ENCODE measurements at regions not wholly inside any gene's neighbourhood (a gene's known extent, or its start where the extent isn't known, plus 50 kb on each side); places are given as distances from the start of the nearest gene placed in this dataset.

GRCh38 chr2:71989671-71990070 is 158.0 kb downstream of the CYP26B1 start:
- Histone ChIP-seq H3K79me2 (no peaks in the 10 kb centered on the region), H3K9me2 (replicated peaks; ENCODE audit: insufficient read depth) (no peaks in the 10 kb centered on the region), H2AFZ (no peak overlapping the region), H3K27ac (no peak overlapping the region), H3K27me3 (peaks cover 2% of the 10 kb centered on the region), H3K4me3 (no peak overlapping the region), H3K9me3 (ENCODE audit: low read depth) (no peaks in the 10 kb centered on the region), H3K36me3 (replicated peaks; ENCODE audit: insufficient read depth, low read depth) (no peaks in the 10 kb centered on the region), H4K20me1 (ENCODE audit: insufficient read depth, poor library complexity, severe bottlenecking) (no peaks in the 10 kb centered on the region), H3K4me2 (no peak overlapping the region), H3K4me1 (ENCODE audit: insufficient read depth) (no peaks in the 10 kb centered on the region)
- TF ChIP-seq CTCF (IDR thresholded peaks at IDR 0.05; ENCODE audit: poor library complexity) (no peak), EZH2 (IDR thresholded peaks at IDR 0.05; ENCODE audit: borderline replicate concordance) (no peak), EZH2phosphoT487 (IDR thresholded peaks at IDR 0.05; ENCODE audit: low read depth, severe bottlenecking, unreplicated experiment) (no peak)
- 95% methylated on average over 5 of the region's 5 CpGs for WGBS (ENCODE audit: low lambda C conversion rate, missing lambda C conversion rate)
- DNase-seq (ENCODE audit: low spot score) = no peak

GRCh38 chr2:71988170-71988569 is 159.5 kb downstream of the CYP26B1 start:
- no peaks in the 10 kb centered on the region for H3K4me1 ChIP-seq (ENCODE audit: insufficient read depth)
- DNase-seq (ENCODE audit: low spot score) = no peak
- WGBS (ENCODE audit: low lambda C conversion rate, missing lambda C conversion rate) = 88% methylated on average over 2 of the region's 2 CpGs
- no peaks in the 10 kb centered on the region for H3K79me2 ChIP-seq
- TF ChIP-seq CTCF (IDR thresholded peaks at IDR 0.05; ENCODE audit: poor library complexity) (no peak), EZH2 (IDR thresholded peaks at IDR 0.05; ENCODE audit: borderline replicate concordance) (no peak), EZH2phosphoT487 (IDR thresholded peaks at IDR 0.05; ENCODE audit: low read depth, severe bottlenecking, unreplicated experiment) (no peak)
- no peaks in the 10 kb centered on the region for H4K20me1 ChIP-seq (ENCODE audit: insufficient read depth, poor library complexity, severe bottlenecking)
- H3K27ac ChIP-seq = no peak overlapping the region
- H3K4me2 ChIP-seq = no peak overlapping the region
- H2AFZ ChIP-seq = no peak overlapping the region
- H3K9me3 ChIP-seq (ENCODE audit: low read depth) = no peaks in the 10 kb centered on the region
- peaks cover 2% of the 10 kb centered on the region for H3K27me3 ChIP-seq
- peak overlapping the region; percentile 3 for H3K4me3 ChIP-seq
- H3K36me3 ChIP-seq (replicated peaks; ENCODE audit: insufficient read depth, low read depth) = no peaks in the 10 kb centered on the region
- H3K9me2 ChIP-seq (replicated peaks; ENCODE audit: insufficient read depth) = no peaks in the 10 kb centered on the region

- Histone ChIP-seq H3K4me1 (ENCODE audit: insufficient read depth) (no peaks in the 10 kb centered on the region), H2AFZ (no peak overlapping the region), H3K79me2 (no peaks in the 10 kb centered on the region), H3K4me3 (no peak overlapping the region), H4K20me1 (ENCODE audit: insufficient read depth, poor library complexity, severe bottlenecking) (no peaks in the 10 kb centered on the region), H3K27ac (no peak overlapping the region), H3K36me3 (replicated peaks; ENCODE audit: insufficient read depth, low read depth) (no peaks in the 10 kb centered on the region), H3K9me3 (ENCODE audit: low read depth) (no peaks in the 10 kb centered on the region), H3K27me3 (no peaks in the 10 kb centered on the region), H3K4me2 (no peak overlapping the region), H3K9me2 (replicated peaks; ENCODE audit: insufficient read depth) (no peaks in the 10 kb centered on the region)
- DNase-seq (ENCODE audit: low spot score) = no peak
- TF ChIP-seq EZH2 (IDR thresholded peaks at IDR 0.05; ENCODE audit: borderline replicate concordance) (no peak), EZH2phosphoT487 (IDR thresholded peaks at IDR 0.05; ENCODE audit: low read depth, severe bottlenecking, unreplicated experiment) (no peak), CTCF (IDR thresholded peaks at IDR 0.05; ENCODE audit: poor library complexity) (no peak)
- WGBS (ENCODE audit: low lambda C conversion rate, missing lambda C conversion rate) = 76% methylated on average over 1 of the region's 1 CpG
These were observed 171.0 kb downstream of the CYP26B1 start for GRCh38 chr2:71976685-71977084.

- Histone ChIP-seq H3K79me2 (no peaks in the 10 kb centered on the region), H3K4me3 (no peak overlapping the region), H3K27me3 (no peaks in the 10 kb centered on the region), H4K20me1 (ENCODE audit: insufficient read depth, poor library complexity, severe bottlenecking) (no peaks in the 10 kb centered on the region), H3K9me2 (replicated peaks; ENCODE audit: insufficient read depth) (no peaks in the 10 kb centered on the region), H3K9me3 (ENCODE audit: low read depth) (no peaks in the 10 kb centered on the region), H3K4me2 (no peak overlapping the region), H2AFZ (no peak overlapping the region), H3K27ac (no peak overlapping the region), H3K4me1 (ENCODE audit: insufficient read depth) (no peaks in the 10 kb centered on the region), H3K36me3 (replicated peaks; ENCODE audit: insufficient read depth, low read depth) (no peaks in the 10 kb centered on the region)
- no peak for TF ChIP-seq CTCF (IDR thresholded peaks at IDR 0.05; ENCODE audit: poor library complexity)
- TF ChIP-seq EZH2phosphoT487 (IDR thresholded peaks at IDR 0.05; ENCODE audit: low read depth, severe bottlenecking, unreplicated experiment) = no peak
- TF ChIP-seq EZH2 (IDR thresholded peaks at IDR 0.05; ENCODE audit: borderline replicate concordance) = no peak
- no peak for DNase-seq (ENCODE audit: low spot score)
These were observed 172.8 kb downstream of the CYP26B1 start for GRCh38 chr2:71974846-71975245.

All from hepatocyte (in vitro differentiated cells).